H9 (cell line): ENCODE measurements at regions not wholly inside any gene's neighbourhood (a gene's known extent, or its start where the extent isn't known, plus 50 kb on each side); places are given as distances from the start of the nearest gene placed in this dataset.

ENCODE experiments used
- DNase-seq: peaks from one replicate; pipeline ENCODE4 v3.0.0-alpha.2; 2017
- H2AFZ ChIP-seq: one replicate; pipeline ENCODE4 v1.6.1; 2013; ENCODE audit warnings: mild to moderate bottlenecking, low read length, control low read depth, moderate library complexity
- H2AK5ac ChIP-seq: 2 replicates; pipeline ENCODE4 v1.6.1; 2013; ENCODE audit warnings: low read length, control low read depth, mixed read lengths; ENCODE audit not compliant: insufficient read length
- H2BK120ac ChIP-seq: one replicate; pipeline ENCODE4 v1.6.1; 2013; ENCODE audit warnings: low read depth, mild to moderate bottlenecking, low read length, control low read depth, inconsistent platforms; ENCODE audit not compliant: poor library complexity, severe bottlenecking
- H2BK12ac ChIP-seq: 2 replicates; pipeline ENCODE4 v1.6.1; 2013; ENCODE audit warnings: low read length, control low read depth, mixed read lengths, low read depth; ENCODE audit not compliant: insufficient read length
- H2BK15ac ChIP-seq: 2 replicates; pipeline ENCODE4 v1.6.1; 2013; ENCODE audit warnings: low read depth, low read length, control low read depth
- H2BK20ac ChIP-seq: one replicate; pipeline ENCODE4 v1.6.1; 2013; ENCODE audit warnings: low read depth, mild to moderate bottlenecking, low read length, control low read depth, inconsistent platforms; ENCODE audit not compliant: poor library complexity, severe bottlenecking
- H2BK5ac ChIP-seq: 2 replicates; pipeline ENCODE4 v1.6.1; 2013; ENCODE audit warnings: low read length, control low read depth, mixed read lengths; ENCODE audit not compliant: insufficient read length
- H3K14ac ChIP-seq: 2 replicates; pipeline ENCODE4 v1.6.1; 2013; ENCODE audit warnings: low read length, control low read depth; ENCODE audit not compliant: insufficient read depth
- H3K18ac ChIP-seq: 2 replicates; pipeline ENCODE4 v1.6.1; 2013; ENCODE audit warnings: low read depth, mild to moderate bottlenecking, mixed read lengths, low read length, control low read depth; ENCODE audit not compliant: insufficient read length
- H3K23ac ChIP-seq: 2 replicates; pipeline ENCODE4 v1.6.1; 2013; ENCODE audit warnings: low read length, control low read depth, mixed read lengths, low read depth; ENCODE audit not compliant: insufficient read length
- H3K23me2 ChIP-seq: 2 replicates; pipeline ENCODE4 v1.6.1; 2013; ENCODE audit warnings: low read depth, mild to moderate bottlenecking, mixed read lengths, low read length, control low read depth; ENCODE audit not compliant: insufficient read length, poor library complexity, severe bottlenecking
- H3K27ac ChIP-seq: 2 replicates; pipeline ENCODE4 v1.5.1; 2013; ENCODE audit warnings: low read length, control low read depth, mixed read lengths, low read depth; ENCODE audit not compliant: insufficient read length
- H3K27me3 ChIP-seq: 2 replicates; pipeline ENCODE4 v1.6.1; 2013; ENCODE audit warnings: low read length, control low read depth, inconsistent platforms; ENCODE audit not compliant: insufficient read depth
- H3K4ac ChIP-seq: 2 replicates; pipeline ENCODE4 v1.6.1; 2013; ENCODE audit warnings: low read depth, mild to moderate bottlenecking, control low read depth, inconsistent platforms, low read length, moderate library complexity
- H3K4me1 ChIP-seq: 2 replicates; pipeline ENCODE4 v1.6.1; 2013; ENCODE audit warnings: low read length, control low read depth, inconsistent platforms; ENCODE audit not compliant: insufficient read depth
- H3K4me2 ChIP-seq: 2 replicates; pipeline ENCODE4 v1.6.1; 2013; ENCODE audit warnings: low read length, control low read depth, mixed read lengths; ENCODE audit not compliant: insufficient read length, insufficient read depth
- H3K56ac ChIP-seq: 2 replicates; pipeline ENCODE4 v1.6.1; 2013; ENCODE audit warnings: low read depth, mild to moderate bottlenecking, mixed read lengths, low read length, control low read depth; ENCODE audit not compliant: insufficient read length
- H3K79me1 ChIP-seq: 2 replicates; pipeline ENCODE4 v1.6.1; 2013; ENCODE audit warnings: low read depth, mild to moderate bottlenecking, moderate library complexity, low read length, control low read depth, inconsistent platforms; ENCODE audit not compliant: insufficient read depth, poor library complexity, severe bottlenecking
- H3K79me2 ChIP-seq: 2 replicates; pipeline ENCODE4 v1.6.1; 2013; ENCODE audit warnings: low read length, control low read depth, inconsistent platforms; ENCODE audit not compliant: insufficient read depth
- H3K9ac ChIP-seq: 2 replicates; pipeline ENCODE4 v1.6.1; 2013; ENCODE audit warnings: low read length, control low read depth, mixed read lengths; ENCODE audit not compliant: insufficient read length; ENCODE audit errors: extremely low read depth
- H3K9me3 ChIP-seq: one replicate; pipeline ENCODE4 v1.6.1; 2013; ENCODE audit warnings: low read depth, low read length, inconsistent platforms; ENCODE audit not compliant: control insufficient read depth
- H3T11ph ChIP-seq: one replicate; pipeline ENCODE4 v1.6.1; 2013; ENCODE audit warnings: mild to moderate bottlenecking, low read length, control low read depth, inconsistent platforms
- H4K20me1 ChIP-seq: one replicate; pipeline ENCODE4 v1.6.1; 2013; ENCODE audit not compliant: control insufficient read depth, insufficient read length, insufficient read depth
- H4K5ac ChIP-seq: 2 replicates; pipeline ENCODE4 v1.6.1; 2013; ENCODE audit warnings: low read depth, mild to moderate bottlenecking, mixed read lengths, low read length, control low read depth; ENCODE audit not compliant: insufficient read length
- H4K8ac ChIP-seq: replicated peaks from 2 replicates; pipeline ENCODE4 v1.6.1; 2013; ENCODE audit warnings: low read length, control low read depth, mixed read lengths, low read depth; ENCODE audit not compliant: insufficient read length
- H4K91ac ChIP-seq: 2 replicates; pipeline ENCODE4 v1.6.1; 2013; ENCODE audit warnings: low read depth, mild to moderate bottlenecking, moderate library complexity, mixed read lengths, low read length, control low read depth; ENCODE audit not compliant: insufficient read length
- H3K27ac Mint-ChIP-seq, 3 experiments: 2 replicates in 2 of 3; 3 replicates in 1 of 3; pipeline ENCODE4 v1.8.0; 2020 to 2021; ENCODE audit warnings: mixed read lengths in 3 of 3, mild to moderate bottlenecking in 1 of 3, moderate library complexity in 1 of 3
- H3K27me3 Mint-ChIP-seq: 2 replicates; pipeline ENCODE4 v1.8.0; 2021; ENCODE audit warnings: low read depth, mild to moderate bottlenecking, moderate library complexity, mixed read lengths
- H3K36me3 Mint-ChIP-seq, 3 experiments: 2 replicates in 2 of 3; 3 replicates in 1 of 3; pipeline ENCODE4 v1.8.0; 2020 to 2021; ENCODE audit warnings: low read depth in 3 of 3, mixed read lengths in 3 of 3; ENCODE audit not compliant: insufficient read depth in 1 of 3
- H3K4me1 Mint-ChIP-seq, 2 experiments: 2 replicates each; pipeline ENCODE4 v1.8.0; 2020; ENCODE audit warnings: mixed read lengths in 2 of 2
- H3K4me3 Mint-ChIP-seq, 2 experiments: 2 replicates in 1 of 2; 3 replicates in 1 of 2; pipeline ENCODE4 v1.8.0; 2020 to 2021; ENCODE audit warnings: mild to moderate bottlenecking in 2 of 2, mixed read lengths in 2 of 2, moderate library complexity in 1 of 2
- H3K9me3 Mint-ChIP-seq, 2 experiments: 2 replicates in 1 of 2; 3 replicates in 1 of 2; pipeline ENCODE4 v1.8.0; 2020; ENCODE audit warnings: mild to moderate bottlenecking in 2 of 2, mixed read lengths in 2 of 2, moderate library complexity in 1 of 2
- CTCF ChIP-seq: fragments of 200-600 bp; sonication (generic); conservative IDR thresholded peaks from 3 replicates; pipeline ENCODE4 v1.8.0; 2021; ENCODE audit warnings: antibody characterized with exemption, mild to moderate bottlenecking
- WGBS: extraction: QIAGEN DNeasy Blood & Tissue Kit; methylation state at CpG from one replicate; pipeline ENCODE4 v1.1.7; 2013; ENCODE audit warnings: missing lambda C conversion rate, low lambda C conversion rate, mixed read lengths; ENCODE audit not compliant: insufficient read length; ENCODE audit errors: extremely low coverage; 5-methylcytosine and 5-hydroxymethylcytosine counted together

GRCh38 chr13:72072261-72072660 is 205.3 kb upstream of the DACH1 start:
- Histone ChIP-seq H3K79me2 (no peaks in the 10 kb centered on the region; the same call in 1 of the 2 replicates), H4K20me1 (no peaks in the 10 kb centered on the region), H3K9ac (no peak overlapping the region), H3K23me2 (no peaks in the 10 kb centered on the region), H3K79me1 (no peaks in the 10 kb centered on the region), H4K91ac (no peak overlapping the region), H3K23ac (no peak overlapping the region), H3K27me3 (no peaks in the 10 kb centered on the region), H3K4ac (no peak overlapping the region), H3K4me1 (no peaks in the 10 kb centered on the region), H3K56ac (no peak overlapping the region), H2BK120ac (no peak overlapping the region), H3K4me2 (no peak overlapping the region), H2BK20ac (no peak overlapping the region), H4K8ac (no peak overlapping the region), H3K14ac (no peak overlapping the region), H2AK5ac (no peak overlapping the region), H3K9me3 (no peaks in the 10 kb centered on the region), H4K5ac (no peak overlapping the region), H3K18ac (no peak overlapping the region), H2BK12ac (no peak overlapping the region), H2BK15ac (no peak overlapping the region), H3T11ph (no peak overlapping the region), H3K27ac (no peak overlapping the region), H2BK5ac (no peak overlapping the region), H2AFZ (no peak overlapping the region)
- H3K4me3 Mint-ChIP-seq: no peak overlapping the region
- no peak for DNase-seq
- no peak overlapping the region for H3K27ac Mint-ChIP-seq
- TF ChIP-seq CTCF: no peak
- peaks cover 8 to 9% of the 10 kb centered on the region in 2 experiments for H3K9me3 Mint-ChIP-seq
- peaks cover 0 to 9% of the 10 kb centered on the region in 2 experiments; a peak in 2 of 4 replicates for H3K4me1 Mint-ChIP-seq
- no CpG with 5 or more reads among the region's 2 CpGs for WGBS
- H3K27me3 Mint-ChIP-seq: peaks cover 7% of the 10 kb centered on the region
- peaks cover 0 to 8% (median 8%) of the 10 kb centered on the region in 3 experiments; a peak in 2 of 7 replicates for H3K36me3 Mint-ChIP-seq
